ENCODE measurements at regions not wholly inside any gene's neighbourhood (a gene's known extent, or its start where the extent isn't known, plus 50 kb on each side); places are given as distances from the start of the nearest gene placed in this dataset.
A peak's percentile ranks its signal among the peaks of the same experiment; 100 is the strongest.

GRCh38 chr2:120441744-120442471, 96.0 kb downstream of the INHBB start:
- TF ChIP-seq CTCF (conservative IDR thresholded peaks at IDR 0.05; ENCODE audit: low read depth, low read length) (no peak; the same call in 1 of the 2 replicates), EZH2 (IDR thresholded peaks at IDR 0.05; ENCODE audit: low read length, unreplicated experiment) (no peak), EZH2phosphoT487 (IDR thresholded peaks at IDR 0.05; ENCODE audit: borderline replicate concordance, low read length) (0 out of 2 replicates have a peak, but pooled peaks have one; percentile 26)

Measured in PC-3 (cell line).